DND-41 (cell line): ENCODE measurements at regions not wholly inside any gene's neighbourhood (a gene's known extent, or its start where the extent isn't known, plus 50 kb on each side); places are given as distances from the start of the nearest gene placed in this dataset.

Experiments used
- ATAC-seq: fragments of 200-7000 bp; cut with Tn5 transposase; 3 replicates; pipeline ENCODE4 v1.9.1; 2021; ENCODE audit warnings: low read depth; ENCODE audit not compliant: insufficient read depth
- DNase-seq: peaks from one replicate; pipeline ENCODE4 v3.0.0-alpha.2; 2020
- H2AFZ ChIP-seq: 2 replicates; pipeline ENCODE4 v1.6.0; 2012; ENCODE audit warnings: low read depth, low read length
- H3K27ac ChIP-seq: 2 replicates; pipeline ENCODE4 v1.5.1; 2012; ENCODE audit warnings: low read length, inconsistent platforms
- H3K27me3 ChIP-seq: fragments of 200-600 bp; sonication (generic); 2 replicates; pipeline ENCODE4 v1.6.0; 2012; ENCODE audit warnings: low read length, mild to moderate bottlenecking, inconsistent platforms; ENCODE audit not compliant: insufficient read depth, poor library complexity
- H3K36me3 ChIP-seq: 2 replicates; pipeline ENCODE4 v1.5.1; 2012; ENCODE audit warnings: low read length, inconsistent platforms; ENCODE audit not compliant: insufficient read depth
- H3K4me1 ChIP-seq: 2 replicates; pipeline ENCODE4 v1.5.1; 2012; ENCODE audit warnings: mild to moderate bottlenecking, low read length; ENCODE audit not compliant: insufficient read depth
- H3K4me2 ChIP-seq: 2 replicates; pipeline ENCODE4 v1.6.0; 2012; ENCODE audit warnings: mild to moderate bottlenecking, moderate library complexity, low read length, inconsistent platforms; ENCODE audit not compliant: insufficient read depth
- H3K4me3 ChIP-seq, 2 experiments: fragments of 200-600 bp in 1 of 2; shearing (Covaris generic) in 1 of 2; 2 replicates each; pipeline ENCODE4 v1.5.1; 2012 to 2016; ENCODE audit warnings: inconsistent platforms in 2 of 2, low read length in 2 of 2, mild to moderate bottlenecking in 2 of 2, low read depth in 1 of 2, moderate library complexity in 1 of 2
- H3K79me2 ChIP-seq: 2 replicates; pipeline ENCODE4 v1.6.0; 2012; ENCODE audit warnings: low read length, inconsistent platforms; ENCODE audit not compliant: insufficient read depth
- H3K9ac ChIP-seq: 2 replicates; pipeline ENCODE4 v1.6.0; 2012; ENCODE audit warnings: low read depth, mild to moderate bottlenecking, inconsistent platforms, low read length, moderate library complexity
- H3K9me3 ChIP-seq: 2 replicates; pipeline ENCODE4 v1.5.1; 2012; ENCODE audit warnings: low read length, moderate library complexity, mild to moderate bottlenecking, inconsistent platforms; ENCODE audit not compliant: insufficient read depth, severe bottlenecking
- H4K20me1 ChIP-seq: 2 replicates; pipeline ENCODE4 v1.6.0; 2012; ENCODE audit warnings: low read length; ENCODE audit not compliant: insufficient read depth
- EZH2 ChIP-seq: IDR thresholded peaks from 3 replicates; pipeline ENCODE4 v1.6.1; 2012; ENCODE audit warnings: borderline replicate concordance, low read depth, mild to moderate bottlenecking, moderate library complexity, low read length, inconsistent platforms; ENCODE audit not compliant: severe bottlenecking
- TF ChIP-seq, protein P1 (sequence below): IDR thresholded peaks from 2 replicates; pipeline ENCODE4 v1.5.1; 2012; ENCODE audit warnings: borderline replicate concordance, low read length, moderate library complexity, mild to moderate bottlenecking; ENCODE audit not compliant: poor library complexity, severe bottlenecking; ENCODE audit errors: extremely low read depth

GRCh38 chr14:38394767-38395166 is 138.9 kb upstream of the CLEC14A start:
- Histone ChIP-seq H4K20me1 (no peaks in the 10 kb centered on the region), H3K79me2 (no peaks in the 10 kb centered on the region), H3K4me3 (no peak overlapping the region), H3K36me3 (no peaks in the 10 kb centered on the region), H3K4me2 (no peak overlapping the region), H3K9ac (no peak overlapping the region), H2AFZ (no peak overlapping the region), H3K4me1 (no peaks in the 10 kb centered on the region), H3K27me3 (peaks cover 2% of the 10 kb centered on the region), H3K27ac (no peak overlapping the region), H3K9me3 (no peaks in the 10 kb centered on the region)
- DNase-seq (no peak), ATAC-seq (no peak)
- no peak for TF ChIP-seq EZH2
- TF ChIP-seq, protein P1, sequence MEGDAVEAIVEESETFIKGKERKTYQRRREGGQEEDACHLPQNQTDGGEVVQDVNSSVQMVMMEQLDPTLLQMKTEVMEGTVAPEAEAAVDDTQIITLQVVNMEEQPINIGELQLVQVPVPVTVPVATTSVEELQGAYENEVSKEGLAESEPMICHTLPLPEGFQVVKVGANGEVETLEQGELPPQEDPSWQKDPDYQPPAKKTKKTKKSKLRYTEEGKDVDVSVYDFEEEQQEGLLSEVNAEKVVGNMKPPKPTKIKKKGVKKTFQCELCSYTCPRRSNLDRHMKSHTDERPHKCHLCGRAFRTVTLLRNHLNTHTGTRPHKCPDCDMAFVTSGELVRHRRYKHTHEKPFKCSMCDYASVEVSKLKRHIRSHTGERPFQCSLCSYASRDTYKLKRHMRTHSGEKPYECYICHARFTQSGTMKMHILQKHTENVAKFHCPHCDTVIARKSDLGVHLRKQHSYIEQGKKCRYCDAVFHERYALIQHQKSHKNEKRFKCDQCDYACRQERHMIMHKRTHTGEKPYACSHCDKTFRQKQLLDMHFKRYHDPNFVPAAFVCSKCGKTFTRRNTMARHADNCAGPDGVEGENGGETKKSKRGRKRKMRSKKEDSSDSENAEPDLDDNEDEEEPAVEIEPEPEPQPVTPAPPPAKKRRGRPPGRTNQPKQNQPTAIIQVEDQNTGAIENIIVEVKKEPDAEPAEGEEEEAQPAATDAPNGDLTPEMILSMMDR = no peak

- H4K20me1 ChIP-seq = no peaks in the 10 kb centered on the region
- no peak overlapping the region for H3K4me2 ChIP-seq
- H3K79me2 ChIP-seq = no peaks in the 10 kb centered on the region
- no peak overlapping the region for H2AFZ ChIP-seq
- DNase-seq (no peak), ATAC-seq (no peak)
- no peaks in the 10 kb centered on the region for H3K9me3 ChIP-seq
- no peak overlapping the region for H3K4me3 ChIP-seq
- TF ChIP-seq, protein P1 = no peak
- TF ChIP-seq EZH2 = no peak
- H3K36me3 ChIP-seq = no peaks in the 10 kb centered on the region
- no peak overlapping the region for H3K9ac ChIP-seq
- H3K4me1 ChIP-seq = no peaks in the 10 kb centered on the region
- no peak overlapping the region for H3K27ac ChIP-seq
- H3K27me3 ChIP-seq = peaks cover 2% of the 10 kb centered on the region
These were observed 138.2 kb upstream of the CLEC14A start for GRCh38 chr14:38394064-38394463.

GRCh38 chr14:38391334-38391733 is 135.4 kb upstream of the CLEC14A start:
- no peak overlapping the region for H3K4me2 ChIP-seq
- TF ChIP-seq, protein P1 = no peak
- no peak for TF ChIP-seq EZH2
- H3K9ac ChIP-seq = no peak overlapping the region
- H3K36me3 ChIP-seq = no peaks in the 10 kb centered on the region
- DNase-seq (no peak), ATAC-seq (no peak)
- peaks cover 2% of the 10 kb centered on the region for H3K27me3 ChIP-seq
- no peaks in the 10 kb centered on the region for H4K20me1 ChIP-seq
- no peaks in the 10 kb centered on the region for H3K9me3 ChIP-seq
- H3K79me2 ChIP-seq = no peaks in the 10 kb centered on the region
- no peaks in the 10 kb centered on the region for H3K4me1 ChIP-seq
- H3K4me3 ChIP-seq = no peak overlapping the region
- H2AFZ ChIP-seq = no peak overlapping the region
- H3K27ac ChIP-seq = no peak overlapping the region

GRCh38 chr14:38389681-38390080 is 133.8 kb upstream of the CLEC14A start:
- no peak overlapping the region for H3K27ac ChIP-seq
- H3K4me2 ChIP-seq = no peak overlapping the region
- H3K4me1 ChIP-seq = no peaks in the 10 kb centered on the region
- peaks cover 2% of the 10 kb centered on the region for H3K27me3 ChIP-seq
- H3K9ac ChIP-seq = no peak overlapping the region
- no peaks in the 10 kb centered on the region for H3K36me3 ChIP-seq
- no peak overlapping the region for H2AFZ ChIP-seq
- DNase-seq (no peak), ATAC-seq (no peak)
- H4K20me1 ChIP-seq = no peaks in the 10 kb centered on the region
- H3K4me3 ChIP-seq = no peak overlapping the region
- H3K9me3 ChIP-seq = no peaks in the 10 kb centered on the region
- no peaks in the 10 kb centered on the region for H3K79me2 ChIP-seq
- TF ChIP-seq, protein P1 = no peak
- TF ChIP-seq EZH2 = no peak
